ENCODE measurements at regions not wholly inside any gene's neighbourhood (a gene's known extent, or its start where the extent isn't known, plus 50 kb on each side); places are given as distances from the start of the nearest gene placed in this dataset.

DNA sequence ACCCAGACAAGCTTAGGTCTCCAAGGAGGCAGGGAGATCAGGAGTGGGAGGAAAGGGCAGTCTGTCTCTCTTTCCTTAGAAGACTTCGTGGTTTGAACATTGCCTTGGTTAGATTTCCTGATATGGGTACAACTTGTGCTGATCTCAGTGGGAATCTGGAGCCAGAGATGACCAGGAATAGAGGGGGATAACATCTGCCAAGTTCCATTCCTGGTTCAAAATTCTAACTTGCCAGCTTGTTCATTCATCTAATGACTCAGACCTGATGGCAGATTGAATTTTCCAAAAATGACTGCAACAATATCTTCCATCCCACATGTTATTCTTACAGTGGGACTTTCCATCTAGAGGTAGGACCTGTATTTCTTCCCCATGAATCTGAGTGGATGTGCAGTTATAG is 394.3 kb upstream of the PODXL start:
- TF ChIP-seq FOXM1 (IDR thresholded peaks at IDR 0.05; ENCODE audit: borderline replicate concordance), result no peak
- no peak for TF ChIP-seq FOXA1 (IDR thresholded peaks at IDR 0.05)
- TF ChIP-seq ELF4 (IDR thresholded peaks at IDR 0.05), result no peak
